NOMO-1 treated with dmso at 0.1 percent for 144 hours (cell line): ENCODE measurements at regions not wholly inside any gene's neighbourhood (a gene's known extent, or its start where the extent isn't known, plus 50 kb on each side); places are given as distances from the start of the nearest gene placed in this dataset.
"Not testable (repeated sequence)": the region's sequence is repeated elsewhere in the genome, so short reads cannot be mapped to it uniquely, and the experiment has no call there.

Experiments used
- DNase-seq: peaks from one replicate; lab custom pipeline; 2025; ENCODE audit not compliant: unreplicated experiment; lab: John Stamatoyannopoulos, UW

- DNase-seq: no peak
Measured at GRCh38 chr1:242738702-242739645, 214.5 kb upstream of the PLD5 start.

DNA sequence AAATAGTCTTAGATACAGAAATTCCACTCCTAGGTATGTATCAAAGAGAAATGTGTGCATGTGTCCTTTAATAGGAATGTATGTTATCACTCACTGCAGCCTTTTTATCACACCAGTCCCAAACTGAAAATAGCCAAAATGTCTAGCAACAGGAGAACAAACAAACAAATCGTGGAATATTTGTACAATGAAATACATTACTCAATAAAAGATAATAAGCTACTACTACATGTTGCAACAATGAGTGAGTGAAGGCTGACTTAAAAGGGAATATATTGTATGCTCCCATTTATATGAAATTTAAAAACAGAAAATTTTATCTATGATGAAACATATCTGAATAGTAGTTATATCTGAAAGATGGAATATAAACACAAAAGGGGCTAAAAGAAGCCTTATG lies 212.1 kb upstream of the PLD5 start:
- DNase-seq: no peak

GRCh38 chr1:242735323-242735722 lies 210.8 kb upstream of the PLD5 start:
- no peak for DNase-seq

GRCh38 chr1:242731446-242731845 lies 206.9 kb upstream of the PLD5 start:
- no peak for DNase-seq

GRCh38 chr1:242728696-242729095 lies 204.2 kb upstream of the PLD5 start:
- DNase-seq: no peak

DNA sequence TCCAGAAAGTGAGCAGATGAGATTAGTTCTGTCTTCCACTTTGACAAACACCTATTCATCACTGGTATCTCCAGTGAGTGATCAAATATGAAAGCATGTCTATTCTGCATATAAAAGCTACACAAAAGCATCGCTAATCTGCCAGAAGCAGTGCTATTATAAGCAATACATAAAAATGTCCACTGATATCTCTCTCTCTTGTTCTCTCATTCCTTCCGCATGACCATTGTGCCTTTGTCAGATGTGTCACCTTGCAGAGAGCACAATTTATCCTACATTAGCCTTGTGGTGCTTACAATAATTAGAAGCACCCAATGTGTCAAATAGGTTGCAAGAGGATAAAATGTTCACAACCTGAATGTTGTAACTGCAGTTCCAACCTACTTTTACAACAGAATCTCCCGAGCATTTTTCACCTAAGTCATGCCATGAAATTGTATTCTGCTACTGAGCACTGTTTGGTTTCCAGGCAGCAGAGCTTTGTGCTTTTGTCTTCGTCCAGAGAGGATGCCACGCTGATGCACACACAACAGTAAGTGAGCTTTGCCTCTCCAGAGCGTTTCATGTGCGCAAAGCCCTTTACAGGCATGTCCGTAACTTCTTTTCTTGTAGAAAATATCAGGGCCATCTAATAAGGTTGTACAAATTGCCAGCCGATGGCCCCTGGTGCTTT lies 198.7 kb upstream of the PLD5 start:
- no peak for DNase-seq

DNA sequence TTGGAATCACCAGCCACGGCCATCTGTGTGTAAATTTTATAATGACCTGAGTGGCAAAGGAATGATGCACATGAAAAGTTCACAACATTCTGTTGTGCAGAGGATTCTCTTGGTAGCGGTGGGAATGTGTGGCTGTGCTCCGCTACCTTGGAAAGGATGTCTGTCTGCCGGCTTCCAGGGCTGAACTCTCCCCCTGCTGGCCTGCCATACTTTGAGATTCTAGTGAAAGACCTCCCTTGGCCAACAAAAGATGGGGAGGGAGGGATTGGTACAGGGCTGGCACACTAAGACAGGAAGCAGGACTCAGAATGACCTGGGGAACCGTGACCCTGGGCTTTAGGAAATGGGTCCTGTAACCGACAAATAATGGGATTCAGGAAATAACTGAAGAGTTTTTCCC lies 194.5 kb upstream of the PLD5 start:
- DNase-seq: no peak

DNA sequence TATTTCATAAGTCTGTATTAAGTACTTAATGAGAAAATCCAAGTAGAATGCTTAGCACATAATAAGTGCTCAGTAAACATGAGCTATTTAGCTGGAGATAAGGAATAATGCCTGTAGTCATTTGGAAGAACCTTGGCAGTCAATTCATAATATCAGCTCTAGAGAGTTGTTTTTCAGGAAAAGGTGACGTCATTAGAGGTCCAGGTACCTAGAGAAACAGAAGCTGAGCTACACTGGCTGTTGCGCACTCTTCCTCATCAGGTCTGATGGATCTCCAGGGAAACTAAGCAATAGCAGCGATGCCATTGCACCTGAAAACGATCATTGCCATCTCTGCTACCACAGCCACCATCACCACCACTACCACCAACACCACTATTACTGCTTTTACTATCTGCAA lies 187.8 kb upstream of the PLD5 start:
- DNase-seq: no peak

DNA sequence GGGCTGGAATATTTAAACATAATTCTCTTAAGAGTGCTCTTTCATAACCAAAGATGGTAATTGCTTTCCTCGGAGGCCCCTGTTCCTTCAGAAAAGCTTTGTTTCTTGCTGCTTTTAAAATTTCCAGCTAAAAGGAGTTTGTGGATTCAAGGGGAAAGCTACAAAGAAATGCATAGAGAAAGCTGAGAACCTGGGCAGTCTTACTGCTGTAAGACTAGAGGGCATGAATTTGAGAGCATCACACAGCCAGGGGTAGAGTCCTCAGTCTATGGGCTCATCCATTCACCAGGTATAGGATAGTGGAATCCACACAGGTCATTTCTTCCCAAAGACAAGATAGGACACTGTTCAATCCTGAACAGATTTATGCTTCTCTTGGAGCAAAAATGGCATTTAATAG lies 186.3 kb upstream of the PLD5 start:
- DNase-seq: no peak

- DNase-seq: no peak
Measured at GRCh38 chr1:242710286-242710685, 185.8 kb upstream of the PLD5 start.

GRCh38 chr1:242703467-242703866 lies 179.0 kb upstream of the PLD5 start:
- no peak for DNase-seq

DNA sequence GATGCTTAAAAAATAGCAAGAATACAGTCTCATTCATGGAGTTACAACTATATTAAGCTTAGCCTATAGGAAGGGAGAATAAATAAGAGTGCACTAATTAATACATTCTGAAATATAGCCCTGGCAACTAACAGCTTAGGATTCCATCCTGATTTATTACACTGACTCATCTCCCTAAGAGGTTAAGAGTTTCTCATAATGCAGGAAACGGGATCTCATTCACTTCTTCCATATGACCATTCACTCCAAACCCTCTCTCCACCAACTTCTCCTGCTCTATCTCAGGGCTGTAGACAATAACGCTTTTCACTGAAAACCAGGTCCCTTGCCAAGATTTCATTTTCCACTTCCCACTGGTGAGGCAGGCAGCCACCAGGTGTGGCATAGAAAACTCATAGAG lies 168.5 kb upstream of the PLD5 start:
- DNase-seq: no peak

DNA sequence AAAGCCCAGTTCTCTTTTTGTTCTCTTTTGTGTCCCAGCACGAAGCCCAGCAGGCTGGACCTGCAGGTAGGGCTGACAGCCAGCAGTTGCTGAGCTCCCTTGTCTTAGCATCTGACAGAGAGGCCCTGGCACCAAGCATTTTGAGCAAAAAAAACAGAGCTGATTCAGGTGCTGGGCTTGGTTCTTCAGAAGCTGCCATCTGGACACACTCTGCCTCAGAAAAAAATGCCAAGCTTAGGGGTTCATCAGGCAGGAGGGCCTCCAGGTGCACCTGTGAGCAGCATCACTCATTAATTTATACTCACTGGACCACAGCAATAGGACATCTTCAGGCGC lies 167.1 kb upstream of the PLD5 start:
- DNase-seq: no peak

GRCh38 chr1:242690849-242691609 lies 166.5 kb upstream of the PLD5 start:
- no peak for DNase-seq

- DNase-seq: no peak
Measured at GRCh38 chr1:242689378-242689777, 164.9 kb upstream of the PLD5 start.

DNA sequence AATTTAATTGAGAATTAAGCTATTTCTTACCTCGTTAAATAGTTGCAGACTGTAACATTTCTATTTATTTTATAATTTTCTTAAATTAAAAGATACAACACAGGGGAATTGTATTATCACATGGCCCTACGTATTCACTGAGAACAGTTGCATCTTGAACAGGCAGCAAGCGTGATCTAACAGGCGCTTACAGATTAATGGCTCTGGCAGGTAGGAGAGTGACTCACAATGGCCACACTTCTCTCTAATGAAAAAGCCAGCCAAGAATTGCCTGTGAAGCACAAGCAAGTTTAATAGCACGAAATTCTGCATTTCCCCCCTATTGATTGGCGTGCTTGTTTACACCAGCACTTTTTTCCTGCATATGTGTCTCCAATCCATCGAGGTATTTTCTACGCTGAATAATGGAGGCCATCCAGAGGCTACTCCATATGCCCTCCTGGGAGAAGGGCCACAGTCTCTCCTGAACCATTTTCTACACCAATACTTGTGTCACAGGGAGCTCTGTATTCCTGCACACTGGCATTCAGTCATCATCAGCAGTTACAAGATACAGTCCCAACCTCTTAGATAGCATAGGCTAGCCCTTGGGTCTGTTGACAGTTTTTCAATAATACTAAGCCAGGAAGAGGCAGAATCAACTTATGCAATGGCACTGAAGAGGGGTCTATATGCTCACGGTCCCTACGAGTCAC lies 150.6 kb upstream of the PLD5 start:
- DNase-seq: no peak

DNA sequence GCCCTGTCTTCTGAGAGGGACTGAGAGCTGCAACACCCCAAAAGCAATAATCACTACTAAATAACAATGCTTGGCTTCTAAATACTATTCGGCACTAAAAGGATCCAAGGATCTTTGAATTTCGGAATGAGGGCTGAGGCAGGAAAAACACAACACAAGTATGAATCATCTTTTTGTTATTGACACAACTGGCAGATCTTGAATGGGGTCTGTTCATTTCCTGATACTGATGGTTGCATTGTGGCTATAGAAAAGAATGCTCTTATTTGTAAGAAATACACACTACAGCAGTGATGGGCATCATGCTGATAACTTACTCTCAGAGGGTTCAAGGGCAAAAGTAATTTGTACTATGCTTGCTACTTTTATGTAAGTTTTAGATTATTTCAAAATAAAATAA lies 149.2 kb upstream of the PLD5 start:
- DNase-seq: no peak

DNA sequence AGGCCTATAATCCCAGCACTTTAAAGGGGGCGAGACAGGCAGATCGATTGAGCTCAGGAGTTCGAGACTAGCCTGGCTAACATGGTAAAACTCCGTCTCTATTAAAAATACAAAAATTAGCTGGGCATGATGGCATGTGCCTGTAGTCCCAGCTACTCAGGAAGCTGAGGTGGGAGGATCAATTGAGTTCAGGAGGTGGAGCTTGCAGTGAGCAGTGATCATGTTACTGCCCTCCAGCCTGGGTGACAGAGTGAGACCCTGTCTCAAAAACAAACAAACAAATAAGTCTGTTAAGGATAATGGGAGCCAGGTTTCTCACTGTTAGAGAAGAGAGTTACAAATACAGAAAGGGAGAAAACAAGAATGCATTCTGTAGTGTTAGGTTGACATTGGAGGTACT lies 148.7 kb upstream of the PLD5 start:
- not testable (repeated sequence) for DNase-seq

DNA sequence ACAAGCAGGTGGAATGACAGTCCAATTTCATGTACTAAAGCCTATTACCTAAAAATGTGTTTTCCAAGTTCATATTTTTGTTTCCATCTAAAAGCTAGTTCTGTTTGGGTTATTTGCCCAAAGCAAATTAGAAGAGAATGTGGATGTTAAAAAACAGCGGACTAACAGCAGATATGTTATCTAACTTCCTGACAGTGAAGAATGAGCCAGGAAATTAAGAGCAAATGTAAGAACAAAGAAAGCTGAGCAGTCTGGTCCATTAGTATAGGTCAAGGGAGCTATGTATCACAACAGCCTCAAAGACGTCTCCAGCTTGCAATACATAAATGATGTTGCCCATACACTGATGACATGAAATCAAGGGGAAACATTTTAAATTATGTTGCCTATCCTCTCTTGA lies 145.5 kb upstream of the PLD5 start:
- DNase-seq: no peak

DNA sequence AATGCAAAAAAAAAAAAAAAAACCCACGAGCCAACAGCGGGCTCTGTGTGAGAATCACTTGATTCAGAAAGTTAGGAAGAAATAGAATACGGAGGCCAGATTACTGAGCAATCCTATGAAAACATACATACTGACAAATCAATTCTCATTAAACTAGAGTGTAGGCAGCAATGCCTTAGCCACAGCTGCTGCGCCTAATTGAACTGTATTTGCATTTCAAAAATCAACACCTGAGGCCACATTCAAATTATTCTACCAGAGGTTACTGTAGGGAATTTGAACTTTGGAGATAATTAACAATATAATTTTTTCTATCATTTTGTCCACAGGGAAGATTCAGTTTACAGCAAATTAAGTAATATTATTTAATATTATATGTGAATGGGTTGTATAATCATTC lies 138.4 kb upstream of the PLD5 start:
- DNase-seq: no peak

DNA sequence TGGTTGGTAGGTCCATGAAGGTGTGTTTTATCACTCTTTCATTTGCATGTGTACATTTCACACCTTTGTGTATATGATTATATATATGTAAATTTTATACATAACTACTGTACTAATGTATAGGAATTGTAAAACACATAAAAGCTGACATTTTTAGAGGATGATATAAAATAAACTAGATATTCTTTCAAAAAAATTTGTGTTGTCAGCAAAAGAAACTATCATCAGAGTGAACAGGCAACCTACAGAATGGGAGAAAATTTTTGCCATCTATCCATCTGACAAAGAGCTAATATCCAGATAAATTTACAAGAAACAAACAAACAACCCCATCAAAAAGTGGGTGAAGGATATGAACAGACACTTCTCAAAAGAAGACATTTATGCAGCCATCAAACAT lies 129.3 kb upstream of the PLD5 start:
- DNase-seq: not testable (repeated sequence)
